ENCODE measurements at regions not wholly inside any gene's neighbourhood (a gene's known extent, or its start where the extent isn't known, plus 50 kb on each side); places are given as distances from the start of the nearest gene placed in this dataset.

- Histone ChIP-seq H3K36me3 (replicated peaks in 1 of 2; ENCODE audit: control insufficient read depth in 1 of 2, insufficient read depth in 2 of 2, low read length in 2 of 2) (no peaks in the 10 kb centered on the region), H3K4me2 (ENCODE audit: low read depth, low read length) (no peak overlapping the region), H3K27me3 (ENCODE audit: control insufficient read depth in 1 of 2, insufficient read depth in 2 of 2, low read length in 2 of 2) (no peaks in the 10 kb centered on the region), H3K9ac (ENCODE audit: insufficient read depth, low read depth, low read length) (no peak overlapping the region), H4K20me1 (ENCODE audit: insufficient read depth, low read length) (no peaks in the 10 kb centered on the region), H3K79me2 (ENCODE audit: insufficient read depth, low read length) (no peaks in the 10 kb centered on the region), H3K27ac (ENCODE audit: extremely low read length, insufficient read depth, low read length) (no peak overlapping the region), H3K9me3 (ENCODE audit: low read length) (no peaks in the 10 kb centered on the region), H3K4me3 (replicated peaks in 1 of 3; ENCODE audit: insufficient read depth in 1 of 3, low read depth in 2 of 3, low read length in 3 of 3) (no peak overlapping the region), H3K4me1 (ENCODE audit: insufficient read depth, low read length) (no peaks in the 10 kb centered on the region), H2AFZ (ENCODE audit: low read length) (no peak overlapping the region)
- ChIA-PET CTCF (ENCODE audit: low intra/inter-chr PET ratio, low total read pairs) (no interaction called here), POLR2A (no interaction called here)
- no peak for TF ChIP-seq NCOA1 (CRISPR knock-in tag; IDR thresholded peaks at IDR 0.05)
- no peak for TF ChIP-seq SNAI1 (CRISPR knock-in tag; IDR thresholded peaks at IDR 0.05; ENCODE audit: borderline replicate concordance)
- no peak for TF ChIP-seq SMC3 (IDR thresholded peaks at IDR 0.05; ENCODE audit: low read length)
- TF ChIP-seq ZNF615 (CRISPR knock-in tag; IDR thresholded peaks at IDR 0.05; ENCODE audit: borderline replicate concordance) = no peak
- no peak for TF ChIP-seq ZNF572 (CRISPR knock-in tag; IDR thresholded peaks at IDR 0.05)
- TF ChIP-seq BORCS8-MEF2B (CRISPR knock-in tag; IDR thresholded peaks at IDR 0.05) = no peak
- TF ChIP-seq CENPT (CRISPR knock-in tag; IDR thresholded peaks at IDR 0.05; ENCODE audit: low read depth) = no peak
- TF ChIP-seq REL (CRISPR knock-in tag; conservative IDR thresholded peaks at IDR 0.05) = no peak
- TF ChIP-seq ELF3 (CRISPR knock-in tag; IDR thresholded peaks at IDR 0.05) = no peak
- TF ChIP-seq GABPB1 (CRISPR knock-in tag; IDR thresholded peaks at IDR 0.05) = no peak
- TF ChIP-seq ZSCAN31 (CRISPR knock-in tag; IDR thresholded peaks at IDR 0.05; ENCODE audit: low read depth) = no peak
- no peak for TF ChIP-seq KAT7 (CRISPR knock-in tag; IDR thresholded peaks at IDR 0.05; ENCODE audit: borderline replicate concordance)
- TF ChIP-seq THAP7 (CRISPR knock-in tag; IDR thresholded peaks at IDR 0.05) = no peak
- no peak for TF ChIP-seq NFE2L1 (CRISPR knock-in tag; IDR thresholded peaks at IDR 0.05; ENCODE audit: borderline replicate concordance)
- no peak for FAIRE-seq
- WGBS (ENCODE audit: low lambda C conversion rate) = 31% methylated on average over 12 of the region's 12 CpGs
- in situ Hi-C loops (cut with HindIII; ENCODE audit: extremely low pct_ligation_motif_present, low pct_unique_long_range_greater_than_20kb) (no loop called here), intact Hi-C loops (cut with micrococcal nuclease; ENCODE audit: unreplicated experiment) (no loop called here)
- ATAC-seq = no peak
- BruUV-seq (replicated peaks) = no TSS peak
- DNase-seq (ENCODE audit: low spot score) = no peak
Measured at GRCh38 chr20:22916021-22916842, 118.9 kb upstream of the SSTR4 start.

All from HepG2 (cell line).